Brain microvascular endothelial cell (primary cell): ENCODE measurements at regions not wholly inside any gene's neighbourhood (a gene's known extent, or its start where the extent isn't known, plus 50 kb on each side); places are given as distances from the start of the nearest gene placed in this dataset.

ENCODE experiments used
- DNase-seq: peaks from one replicate; pipeline ENCODE4 v3.0.0-alpha.2; 2020
- H3K27ac ChIP-seq: fragments of 250-450 bp; sonication (Bioruptor Pico); 2 replicates; pipeline ENCODE4 v1.5.1; 2020; ENCODE audit warnings: mild to moderate bottlenecking, moderate library complexity
- H3K27me3 ChIP-seq: fragments of 250-450 bp; sonication (Bioruptor Pico); replicated peaks from 2 replicates; pipeline ENCODE4 v1.5.1; 2020; ENCODE audit warnings: mild to moderate bottlenecking
- H3K36me3 ChIP-seq: fragments of 250-450 bp; sonication (Bioruptor Pico); replicated peaks from 2 replicates; pipeline ENCODE4 v1.5.1; 2020; ENCODE audit warnings: mild to moderate bottlenecking
- H3K4me3 ChIP-seq: 2 replicates; pipeline ENCODE4 v1.5.1; 2011; ENCODE audit warnings: low read depth, mild to moderate bottlenecking, control low read depth, low read length, moderate library complexity
- CTCF ChIP-seq: IDR thresholded peaks from 2 replicates; pipeline ENCODE4 v1.5.1; 2011; ENCODE audit warnings: low read depth, mild to moderate bottlenecking, moderate library complexity, low read length, control low read depth, inconsistent platforms; ENCODE audit errors: missing control alignments
- in situ Hi-C: cut with HindIII; loops from 2 replicates; pipeline ENCODE4 v1.10.0; 2017; ENCODE audit warnings: low sequenced_read_pairs, low pct_ligation_motif_present

- Histone ChIP-seq H3K27ac (no peak overlapping the region), H3K36me3 (no peaks in the 10 kb centered on the region), H3K27me3 (no peaks in the 10 kb centered on the region), H3K4me3 (no peak overlapping the region)
- DNase-seq = no peak
- TF ChIP-seq CTCF = no peak
- in situ Hi-C loops = no loop called here
These were observed 473.1 kb upstream of the TCF4 start for GRCh38 chr18:56060967-56061541.

DNA sequence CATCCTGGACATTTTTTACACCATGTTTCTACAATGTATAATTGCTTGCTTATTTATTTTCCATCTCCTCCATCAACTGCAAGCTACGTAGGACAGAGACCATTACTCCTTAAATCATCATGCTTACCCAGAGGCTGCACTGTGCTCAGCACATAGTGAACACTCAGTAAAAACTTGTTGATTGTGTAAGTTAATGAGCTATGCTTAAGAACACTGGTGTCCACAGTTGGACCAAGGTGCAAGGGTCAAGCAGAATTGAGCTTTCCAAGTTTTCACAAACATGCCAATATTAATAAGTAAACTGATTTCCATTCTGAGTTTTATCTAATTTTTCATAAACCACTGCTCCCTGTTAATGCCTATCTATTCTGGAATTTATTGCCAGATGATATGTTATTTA is 464.2 kb upstream of the TCF4 start:
- no peaks in the 10 kb centered on the region for H3K27me3 ChIP-seq
- no peak for DNase-seq
- H3K27ac ChIP-seq = no peak overlapping the region
- no peaks in the 10 kb centered on the region for H3K36me3 ChIP-seq
- TF ChIP-seq CTCF = no peak
- in situ Hi-C loops = no loop called here
- H3K4me3 ChIP-seq = no peak overlapping the region

- H3K36me3 ChIP-seq = no peaks in the 10 kb centered on the region
- TF ChIP-seq CTCF = no peak
- in situ Hi-C loops = no loop called here
- H3K27ac ChIP-seq = no peak overlapping the region
- H3K4me3 ChIP-seq = no peak overlapping the region
- DNase-seq = no peak
- no peaks in the 10 kb centered on the region for H3K27me3 ChIP-seq
These were observed 456.2 kb upstream of the TCF4 start for GRCh38 chr18:56044239-56044638.

DNA sequence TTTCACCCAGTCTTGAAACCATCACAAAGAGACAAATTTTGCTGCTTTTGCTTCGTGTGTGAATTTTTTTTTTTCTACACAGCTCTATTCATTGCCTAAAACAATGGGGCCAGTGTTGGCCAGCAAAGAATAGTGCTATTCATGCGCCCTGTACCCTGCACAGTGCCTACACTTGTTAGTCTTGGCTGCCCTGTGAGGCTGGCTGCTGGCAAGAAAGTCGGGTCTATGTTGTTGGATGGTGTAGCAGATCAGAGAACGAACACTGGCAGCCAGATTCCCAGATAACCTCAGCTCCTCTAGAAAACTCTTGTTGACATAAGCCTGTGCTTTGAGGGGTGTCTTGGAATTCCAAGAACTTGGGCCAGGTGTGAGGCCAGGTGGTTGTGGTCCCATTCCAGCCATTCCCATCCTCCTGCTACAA is 455.7 kb upstream of the TCF4 start:
- DNase-seq = no peak
- in situ Hi-C loops = no loop called here
- H3K36me3 ChIP-seq = no peaks in the 10 kb centered on the region
- no peak overlapping the region for H3K4me3 ChIP-seq
- no peak overlapping the region for H3K27ac ChIP-seq
- no peak for TF ChIP-seq CTCF
- no peaks in the 10 kb centered on the region for H3K27me3 ChIP-seq

- Histone ChIP-seq H3K4me3 (no peak overlapping the region), H3K27ac (no peak overlapping the region), H3K27me3 (no peaks in the 10 kb centered on the region), H3K36me3 (no peaks in the 10 kb centered on the region)
- no peak for DNase-seq
- no peak for TF ChIP-seq CTCF
- in situ Hi-C loops = no loop called here
These were observed 455.0 kb upstream of the TCF4 start for GRCh38 chr18:56042915-56043536.
